H1 (cell line): ENCODE measurements at regions not wholly inside any gene's neighbourhood (a gene's known extent, or its start where the extent isn't known, plus 50 kb on each side); places are given as distances from the start of the nearest gene placed in this dataset.

Source experiments
- CTCF ChIA-PET: fragments of 300-600 bp; sonication (Branson Sonifier 250); formaldehyde crosslinking; loops from one replicate; lab custom pipeline; 2021; ENCODE audit not compliant: partially characterized antibody; lab: Charles Lee
- POLR2A ChIA-PET: fragments of 300-600 bp; sonication (Branson Sonifier 250); formaldehyde crosslinking; loops from one replicate; lab custom pipeline; 2021; ENCODE audit warnings: inconsistent platforms; ENCODE audit not compliant: partially characterized antibody; lab: Charles Lee
- DNase-seq, 2 experiments: peaks; one replicate each; pipeline versions ENCODE4 v3.0.0 to v3.0.0-alpha.2; 2010 to 2022; ENCODE audit warnings: low spot score in 2 of 2, low read depth in 1 of 2, mixed read lengths in 1 of 2
- FAIRE-seq: peaks from 2 replicates; lab custom pipeline; 2011; peaks lifted over from hg19 to GRCh38; lab: Jason Lieb, UNC
- H2AFZ ChIP-seq: 2 replicates; pipeline ENCODE4 v1.8.1; 2012; ENCODE audit warnings: low read length, inconsistent platforms
- H2AK5ac ChIP-seq: 2 replicates; pipeline ENCODE4 v1.6.1; 2013; ENCODE audit warnings: low read depth, low read length
- H2BK120ac ChIP-seq: replicated peaks from 2 replicates; pipeline ENCODE3; 2013; ENCODE audit warnings: low read depth, low read length, inconsistent platforms
- H2BK12ac ChIP-seq: 2 replicates; pipeline ENCODE4 v1.6.1; 2013; ENCODE audit warnings: low read depth, low read length
- H2BK15ac ChIP-seq: 2 replicates; pipeline ENCODE4 v1.6.1; 2013; ENCODE audit warnings: low read length
- H2BK20ac ChIP-seq: 2 replicates; pipeline ENCODE4 v1.6.1; 2013; ENCODE audit warnings: low read length
- H2BK5ac ChIP-seq: 2 replicates; pipeline ENCODE4 v1.6.1; 2013; ENCODE audit warnings: low read depth, low read length
- H3K14ac ChIP-seq: 2 replicates; pipeline ENCODE4 v1.6.1; 2013; ENCODE audit warnings: inconsistent platforms; ENCODE audit not compliant: insufficient read length
- H3K18ac ChIP-seq: 2 replicates; pipeline ENCODE4 v1.6.1; 2013; ENCODE audit warnings: low read length; ENCODE audit errors: extremely low read depth
- H3K23ac ChIP-seq: 2 replicates; pipeline ENCODE4 v1.6.1; 2013; ENCODE audit warnings: inconsistent platforms; ENCODE audit not compliant: insufficient read length
- H3K23me2 ChIP-seq: 2 replicates; pipeline ENCODE4 v1.6.1; 2013; ENCODE audit warnings: low read depth, low read length
- H3K27ac ChIP-seq: 2 replicates; pipeline ENCODE4 v1.6.1; 2011; ENCODE audit warnings: low read depth, low read length, inconsistent platforms
- H3K27me3 ChIP-seq, 4 experiments: replicated peaks in 1 of 4; 1 replicate in 1 of 4; 2 replicates in 3 of 4; pipeline versions ENCODE4 v1.6.1 to v1.8.1; 2011 to 2013; ENCODE audit warnings: low read length in 3 of 4, mild to moderate bottlenecking in 3 of 4, inconsistent platforms in 2 of 4, mixed read lengths in 2 of 4, moderate library complexity in 1 of 4; ENCODE audit not compliant: control insufficient read depth in 3 of 4, insufficient read depth in 3 of 4; ENCODE audit errors: extremely low read depth in 1 of 4
- H3K36me3 ChIP-seq, 4 experiments: 2 replicates each; pipeline versions ENCODE4 v1.6.1 to v1.8.1; 2011 to 2013; ENCODE audit warnings: mild to moderate bottlenecking in 4 of 4, low read length in 3 of 4, moderate library complexity in 2 of 4, control low read depth in 1 of 4, inconsistent platforms in 1 of 4; ENCODE audit not compliant: insufficient read depth in 4 of 4, control insufficient read depth in 2 of 4
- H3K4ac ChIP-seq: replicated peaks from 2 replicates; pipeline ENCODE3; 2013; ENCODE audit warnings: low read length, low read depth, mixed read lengths, inconsistent platforms; ENCODE audit not compliant: insufficient read length
- H3K4me1 ChIP-seq, 4 experiments: replicated peaks in 1 of 4; 1 replicate in 1 of 4; 2 replicates in 3 of 4; pipeline versions ENCODE4 v1.6.1 to v1.8.1; 2011 to 2013; ENCODE audit warnings: low read length in 3 of 4, inconsistent platforms in 2 of 4, mixed read lengths in 1 of 4; ENCODE audit not compliant: insufficient read depth in 4 of 4, control insufficient read depth in 3 of 4
- H3K4me2 ChIP-seq, 2 experiments: 2 replicates each; pipeline versions ENCODE4 v1.6.1 to v1.8.1; 2011 to 2013; ENCODE audit warnings: low read depth in 2 of 2, low read length in 2 of 2, control low read depth in 1 of 2, inconsistent platforms in 1 of 2, mild to moderate bottlenecking in 1 of 2; ENCODE audit not compliant: insufficient read depth in 1 of 2
- H3K4me3 ChIP-seq, 4 experiments: fragments of 200-600, 300-600 bp in 1 of 4; sonication (generic), shearing (Covaris generic), sonication (Bioruptor Twin) in 1 of 4; 2 replicates each; pipeline versions ENCODE4 v1.5.1 to v1.8.1; 2011 to 2016; ENCODE audit warnings: low read length in 4 of 4, low read depth in 3 of 4, control low read depth in 2 of 4, inconsistent platforms in 2 of 4, mild to moderate bottlenecking in 2 of 4, mixed read lengths in 1 of 4, moderate library complexity in 1 of 4; ENCODE audit not compliant: insufficient read depth in 2 of 4; ENCODE audit errors: extremely low read depth in 1 of 4
- H3K56ac ChIP-seq: replicated peaks from 2 replicates; pipeline ENCODE3; 2013; ENCODE audit warnings: low read depth, mild to moderate bottlenecking, mixed read lengths, low read length, inconsistent platforms; ENCODE audit not compliant: insufficient read length
- H3K79me1 ChIP-seq: 2 replicates; pipeline ENCODE4 v1.6.1; 2013; ENCODE audit warnings: low read depth, low read length, control low read depth
- H3K79me2 ChIP-seq, 2 experiments: 2 replicates each; pipeline versions ENCODE4 v1.6.1 to v1.8.1; 2012 to 2013; ENCODE audit warnings: low read length in 2 of 2, mild to moderate bottlenecking in 2 of 2, inconsistent platforms in 1 of 2; ENCODE audit not compliant: insufficient read depth in 2 of 2, control insufficient read depth in 1 of 2
- H3K9ac ChIP-seq, 4 experiments: replicated peaks in 1 of 4; 1 replicate in 1 of 4; 2 replicates in 3 of 4; pipeline versions ENCODE4 v1.6.1 to v1.8.1; 2011 to 2013; ENCODE audit warnings: low read depth in 3 of 4, low read length in 3 of 4, control low read depth in 2 of 4, mild to moderate bottlenecking in 2 of 4, moderate library complexity in 2 of 4, inconsistent platforms in 1 of 4; ENCODE audit errors: extremely low read depth in 1 of 4
- H3K9me3 ChIP-seq, 2 experiments: 2 replicates each; pipeline versions ENCODE4 v1.6.1 to v1.8.1; 2012 to 2013; ENCODE audit warnings: mild to moderate bottlenecking in 2 of 2, moderate library complexity in 2 of 2, control low read depth in 1 of 2, inconsistent platforms in 1 of 2, low read depth in 1 of 2, low read length in 1 of 2, mixed read lengths in 1 of 2; ENCODE audit not compliant: insufficient read depth in 2 of 2
- H4K20me1 ChIP-seq, 2 experiments: replicated peaks in 1 of 2; 2 replicates each; pipeline versions ENCODE3 to v1.8.1; 2011 to 2013; ENCODE audit warnings: inconsistent platforms in 2 of 2, low read length in 2 of 2, mild to moderate bottlenecking in 1 of 2; ENCODE audit not compliant: insufficient read depth in 2 of 2, control insufficient read depth in 1 of 2
- H4K5ac ChIP-seq: 2 replicates; pipeline ENCODE4 v1.6.1; 2013; ENCODE audit warnings: low read length, low read depth, mixed read lengths, inconsistent platforms; ENCODE audit not compliant: insufficient read length
- H4K8ac ChIP-seq: 2 replicates; pipeline ENCODE4 v1.8.0; 2013; ENCODE audit warnings: mild to moderate bottlenecking, moderate library complexity, low read length, inconsistent platforms; ENCODE audit not compliant: insufficient read depth; ENCODE audit errors: extremely low read depth
- H4K91ac ChIP-seq: replicated peaks from 2 replicates; pipeline ENCODE3; 2013; ENCODE audit warnings: low read length, mixed read lengths, inconsistent platforms; ENCODE audit not compliant: insufficient read length
- BRCA1 ChIP-seq: IDR thresholded peaks from 2 replicates; pipeline ENCODE4 v1.6.1; 2012; ENCODE audit warnings: low read depth, low read length, improper control_type of control experiment
- CHD1 ChIP-seq: IDR thresholded peaks from 2 replicates; pipeline ENCODE4 v1.6.1; 2012; ENCODE audit warnings: low read depth, low read length, improper control_type of control experiment
- FOSL1 ChIP-seq: IDR thresholded peaks from 2 replicates; pipeline ENCODE4 v1.6.1; 2011; ENCODE audit warnings: mild to moderate bottlenecking, low read depth, low read length, moderate library complexity; ENCODE audit not compliant: insufficient read depth
- GABPA ChIP-seq: IDR thresholded peaks from 2 replicates; pipeline ENCODE4 v1.6.1; 2011; ENCODE audit warnings: mild to moderate bottlenecking, low read length, moderate library complexity, borderline replicate concordance; ENCODE audit not compliant: insufficient read depth
- KDM4A ChIP-seq: IDR thresholded peaks from one replicate; pipeline ENCODE4 v1.7.1; 2012; ENCODE audit warnings: low read depth, mild to moderate bottlenecking, moderate library complexity, low read length, inconsistent platforms; ENCODE audit not compliant: severe bottlenecking
- MAFK ChIP-seq: IDR thresholded peaks from 2 replicates; pipeline ENCODE4 v1.6.1; 2012; ENCODE audit warnings: low read depth, mild to moderate bottlenecking, improper control_type of control experiment, low read length
- NANOG ChIP-seq: IDR thresholded peaks from 2 replicates; pipeline ENCODE4 v1.6.1; 2011; ENCODE audit warnings: low read length, low read depth, mild to moderate bottlenecking, inconsistent platforms; ENCODE audit not compliant: insufficient read depth, poor library complexity, severe bottlenecking
- PHF8 ChIP-seq: fragments of 200-600 bp; sonication (generic); conservative IDR thresholded peaks from 2 replicates; pipeline ENCODE4 v1.7.1; 2012; ENCODE audit warnings: low read depth, mild to moderate bottlenecking, inconsistent platforms, low read length, moderate library complexity
- POLR2AphosphoS5 ChIP-seq: IDR thresholded peaks from 2 replicates; pipeline ENCODE4 v1.6.1; 2011; ENCODE audit warnings: low read depth, low read length
- POU5F1 ChIP-seq: IDR thresholded peaks from 2 replicates; pipeline ENCODE4 v1.6.1; 2011; ENCODE audit warnings: low read depth, mild to moderate bottlenecking, low read length, moderate library complexity
- RBBP5 ChIP-seq: IDR thresholded peaks from 2 replicates; pipeline ENCODE4 v1.7.1; 2012; ENCODE audit warnings: low read depth, mild to moderate bottlenecking, inconsistent platforms, low read length, moderate library complexity, borderline replicate concordance
- RFX5 ChIP-seq: IDR thresholded peaks from 2 replicates; pipeline ENCODE4 v1.6.1; 2011; ENCODE audit warnings: low read depth, low read length, improper control_type of control experiment, borderline replicate concordance
- SRF ChIP-seq: IDR thresholded peaks from 2 replicates; pipeline ENCODE4 v1.6.1; 2011; ENCODE audit warnings: mild to moderate bottlenecking, low read depth, low read length, moderate library complexity
- SUZ12 ChIP-seq: fragments of 200-600 bp; sonication (generic); IDR thresholded peaks from 2 replicates; pipeline ENCODE4 v1.6.1; 2012; ENCODE audit warnings: mild to moderate bottlenecking, inconsistent platforms, low read length, moderate library complexity, mixed read lengths
- TCF12 ChIP-seq: IDR thresholded peaks from 2 replicates; pipeline ENCODE4 v1.6.1; 2011; ENCODE audit warnings: low read depth, mild to moderate bottlenecking, low read length
- ZNF274 ChIP-seq: IDR thresholded peaks from 2 replicates; pipeline ENCODE4 v1.7.0; 2012; ENCODE audit warnings: low read length, borderline replicate concordance; ENCODE audit errors: extremely low read depth
- WGBS, 2 experiments: shearing (Covaris generic) in 1 of 2; methylation state at CpG; one replicate each; pipeline versions ENCODE4 v1.1.6 to v1.1.7; 2013 to 2015; ENCODE audit warnings: low lambda C conversion rate in 2 of 2, mixed read lengths in 2 of 2, inconsistent platforms in 1 of 2, low coverage in 1 of 2, missing lambda C conversion rate in 1 of 2; ENCODE audit not compliant: insufficient replicate concordance in 2 of 2, insufficient coverage in 1 of 2, insufficient read length in 1 of 2; ENCODE audit errors: extremely low coverage in 1 of 2, missing lambda C conversion rate in 1 of 2; 5-methylcytosine and 5-hydroxymethylcytosine counted together

- H3K23ac ChIP-seq, result no peak overlapping the region
- H3K4me2 ChIP-seq, result no peak overlapping the region
- H3K18ac ChIP-seq, result no peak overlapping the region
- H3K27me3 ChIP-seq, result no peaks in the 10 kb centered on the region
- no peak overlapping the region for H4K5ac ChIP-seq
- H3K79me2 ChIP-seq, result no peaks in the 10 kb centered on the region
- no peak overlapping the region for H3K56ac ChIP-seq
- no peak for FAIRE-seq
- WGBS, 2 experiments, result 91% methylated on average over 5 of the region's 5 CpGs; no CpG with 5 or more reads in 1 of the 2 experiments
- no peak overlapping the region for H3K14ac ChIP-seq
- no peak overlapping the region for H2AFZ ChIP-seq
- H3K9ac ChIP-seq, result no peak overlapping the region
- peaks cover 6 to 12% of the 10 kb centered on the region in 2 experiments; a peak in 3 of 4 replicates for H3K9me3 ChIP-seq
- no peak for DNase-seq
- no peak overlapping the region for H2BK5ac ChIP-seq
- ChIA-PET CTCF (interaction anchor here (0.6 to 1.0 kb wide), 2 partner anchors 17 to 94 kb away, joined by 3 to 5 read pairs; no protein-coding TSS in a partner anchor), POLR2A (no interaction called here)
- H4K8ac ChIP-seq, result no peak overlapping the region
- no peak overlapping the region for H2BK120ac ChIP-seq
- no peaks in the 10 kb centered on the region for H4K20me1 ChIP-seq
- no peak overlapping the region for H3K27ac ChIP-seq
- no peak overlapping the region for H4K91ac ChIP-seq
- no peak overlapping the region for H3K4ac ChIP-seq
- no peak overlapping the region for H2AK5ac ChIP-seq
- no peaks in the 10 kb centered on the region for H3K23me2 ChIP-seq
- no peak overlapping the region for H2BK12ac ChIP-seq
- no peaks in the 10 kb centered on the region for H3K79me1 ChIP-seq
- H3K4me1 ChIP-seq, result no peaks in the 10 kb centered on the region
- no peaks in the 10 kb centered on the region for H3K36me3 ChIP-seq
- no peak overlapping the region for H2BK20ac ChIP-seq
- H3K4me3 ChIP-seq, result no peak overlapping the region
- no peak overlapping the region for H2BK15ac ChIP-seq
- TF ChIP-seq MAFK (no peak), TCF12 (no peak), GABPA (no peak), POU5F1 (no peak), RBBP5 (no peak), NANOG (no peak), SUZ12 (no peak), PHF8 (no peak), FOSL1 (no peak), SRF (no peak), ZNF274 (no peak), BRCA1 (no peak), KDM4A (no peak), RFX5 (no peak), CHD1 (no peak), POLR2AphosphoS5 (no peak)
Measured at GRCh38 chr18:78892721-78893120, 86.9 kb upstream of the SALL3 start.
